ENCODE measurements at regions not wholly inside any gene's neighbourhood (a gene's known extent, or its start where the extent isn't known, plus 50 kb on each side); places are given as distances from the start of the nearest gene placed in this dataset.

DNA sequence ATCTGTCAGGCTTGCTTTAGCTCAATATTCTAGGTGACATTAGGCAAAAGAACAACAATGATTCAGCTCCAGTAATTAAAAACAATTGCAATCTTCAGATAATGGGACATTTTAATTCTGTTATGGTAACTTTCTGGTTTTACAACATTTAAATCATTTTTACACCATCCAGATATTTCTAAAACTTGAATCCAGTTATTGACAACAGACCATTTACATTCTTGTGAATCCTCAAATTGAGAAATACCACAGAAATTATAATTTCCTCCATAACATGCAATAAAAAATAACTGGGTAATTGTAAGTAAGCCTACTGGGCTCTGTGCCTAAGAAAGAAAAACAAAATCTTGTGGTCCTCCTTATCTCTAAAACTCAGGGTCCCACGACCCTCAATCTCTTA, 195.0 kb upstream of the S100G start:
- no peak for DNase-seq (ENCODE audit: extremely low read depth in 1 of 4, low spot score in 3 of 4)
- Histone ChIP-seq H3K27me3 (ENCODE audit: control insufficient read depth in 2 of 2, insufficient read depth in 2 of 2, low read length in 2 of 2) (no peaks in the 10 kb centered on the region; a peak in 1 of 5 replicates), H3K79me2 (ENCODE audit: control insufficient read depth, insufficient read depth, low read length) (no peaks in the 10 kb centered on the region), H3K9me1 (ENCODE audit: control insufficient read depth, insufficient read depth, low read length) (no peaks in the 10 kb centered on the region), H3K4me2 (ENCODE audit: insufficient read depth, low read length) (no peak overlapping the region), H2AFZ (ENCODE audit: low read depth, low read length) (no peak overlapping the region), H3K9me3 (replicated peaks; ENCODE audit: control insufficient read depth, insufficient read depth, low read depth, low read length) (no peaks in the 10 kb centered on the region), H3K9ac (ENCODE audit: insufficient read depth in 1 of 2, low read depth in 2 of 2, low read length in 2 of 2) (no peak overlapping the region), H3K27ac (ENCODE audit: extremely low read depth, low read depth, low read length) (no peak overlapping the region), H3K4me3 (no peak overlapping the region), H4K20me1 (replicated peaks; ENCODE audit: control insufficient read depth, insufficient read depth, low read length) (no peaks in the 10 kb centered on the region), H3K36me3 (ENCODE audit: control insufficient read depth, insufficient read depth, low read length) (no peaks in the 10 kb centered on the region), H3K4me1 (replicated peaks in 1 of 2; ENCODE audit: control insufficient read depth in 2 of 2, insufficient read depth in 2 of 2, low read length in 2 of 2) (no peaks in the 10 kb centered on the region; a peak in 1 of 5 replicates)
- CTCF ChIA-PET (ENCODE audit: low intra/inter-chr PET ratio): no interaction called here
- POLR2A ChIA-PET: no interaction called here
- no peak for FAIRE-seq
- no peak for ATAC-seq
- 0% methylated on average over 1 of the region's 1 CpG for WGBS (ENCODE audit: insufficient coverage, low coverage, missing lambda C conversion rate)
- in situ Hi-C loops (cut with MboI) (no loop called here), intact Hi-C loops (cut with micrococcal nuclease) (no loop called here)
- BruUV-seq (replicated peaks): no TSS peak
- TF ChIP-seq, protein P1, sequence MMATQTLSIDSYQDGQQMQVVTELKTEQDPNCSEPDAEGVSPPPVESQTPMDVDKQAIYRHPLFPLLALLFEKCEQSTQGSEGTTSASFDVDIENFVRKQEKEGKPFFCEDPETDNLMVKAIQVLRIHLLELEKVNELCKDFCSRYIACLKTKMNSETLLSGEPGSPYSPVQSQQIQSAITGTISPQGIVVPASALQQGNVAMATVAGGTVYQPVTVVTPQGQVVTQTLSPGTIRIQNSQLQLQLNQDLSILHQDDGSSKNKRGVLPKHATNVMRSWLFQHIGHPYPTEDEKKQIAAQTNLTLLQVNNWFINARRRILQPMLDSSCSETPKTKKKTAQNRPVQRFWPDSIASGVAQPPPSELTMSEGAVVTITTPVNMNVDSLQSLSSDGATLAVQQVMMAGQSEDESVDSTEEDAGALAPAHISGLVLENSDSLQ (IDR thresholded peaks at IDR 0.05): no peak
- no peak for TF ChIP-seq YY1 (IDR thresholded peaks at IDR 0.05; ENCODE audit: borderline replicate concordance in 1 of 3, control insufficient read depth in 1 of 3, extremely low read depth in 1 of 3, insufficient read depth in 3 of 3, insufficient read length in 1 of 3, insufficient replicate concordance in 2 of 3, low read depth in 1 of 3, low read length in 2 of 3)
- no peak for TF ChIP-seq ZZZ3 (IDR thresholded peaks at IDR 0.05)
- TF ChIP-seq ESRRB (CRISPR knock-in tag; IDR thresholded peaks at IDR 0.05; ENCODE audit: borderline replicate concordance): no peak
- no peak for TF ChIP-seq ILF3 (IDR thresholded peaks at IDR 0.05; ENCODE audit: borderline replicate concordance)
- TF ChIP-seq SMC3 (conservative IDR thresholded peaks at IDR 0.05; ENCODE audit: insufficient read depth, low read depth, low read length): no peak
- TF ChIP-seq SIX5 (IDR thresholded peaks at IDR 0.05; ENCODE audit: borderline replicate concordance in 1 of 2, insufficient read depth in 1 of 2, low read depth in 1 of 2, low read length in 2 of 2): no peak
- TF ChIP-seq ZNF764 (CRISPR knock-in tag; IDR thresholded peaks at IDR 0.05; ENCODE audit: low read depth): no peak
- TF ChIP-seq ETS2 (tag; IDR thresholded peaks at IDR 0.05; ENCODE audit: borderline replicate concordance, poor library complexity, severe bottlenecking): no peak
- no peak for TF ChIP-seq POLR2H (tag; IDR thresholded peaks at IDR 0.05; ENCODE audit: low read depth)
- no peak for TF ChIP-seq FOXK2 (conservative IDR thresholded peaks at IDR 0.05 in 1 of 2, IDR thresholded peaks at IDR 0.05 in 1 of 2; ENCODE audit: low read depth in 2 of 2)
- TF ChIP-seq, protein P2, sequence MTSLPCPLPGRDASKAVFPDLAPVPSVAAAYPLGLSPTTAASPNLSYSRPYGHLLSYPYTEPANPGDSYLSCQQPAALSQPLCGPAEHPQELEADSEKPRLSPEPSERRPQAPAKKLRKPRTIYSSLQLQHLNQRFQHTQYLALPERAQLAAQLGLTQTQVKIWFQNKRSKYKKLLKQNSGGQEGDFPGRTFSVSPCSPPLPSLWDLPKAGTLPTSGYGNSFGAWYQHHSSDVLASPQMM (CRISPR knock-in tag; IDR thresholded peaks at IDR 0.05): no peak
- TF ChIP-seq, protein P3, sequence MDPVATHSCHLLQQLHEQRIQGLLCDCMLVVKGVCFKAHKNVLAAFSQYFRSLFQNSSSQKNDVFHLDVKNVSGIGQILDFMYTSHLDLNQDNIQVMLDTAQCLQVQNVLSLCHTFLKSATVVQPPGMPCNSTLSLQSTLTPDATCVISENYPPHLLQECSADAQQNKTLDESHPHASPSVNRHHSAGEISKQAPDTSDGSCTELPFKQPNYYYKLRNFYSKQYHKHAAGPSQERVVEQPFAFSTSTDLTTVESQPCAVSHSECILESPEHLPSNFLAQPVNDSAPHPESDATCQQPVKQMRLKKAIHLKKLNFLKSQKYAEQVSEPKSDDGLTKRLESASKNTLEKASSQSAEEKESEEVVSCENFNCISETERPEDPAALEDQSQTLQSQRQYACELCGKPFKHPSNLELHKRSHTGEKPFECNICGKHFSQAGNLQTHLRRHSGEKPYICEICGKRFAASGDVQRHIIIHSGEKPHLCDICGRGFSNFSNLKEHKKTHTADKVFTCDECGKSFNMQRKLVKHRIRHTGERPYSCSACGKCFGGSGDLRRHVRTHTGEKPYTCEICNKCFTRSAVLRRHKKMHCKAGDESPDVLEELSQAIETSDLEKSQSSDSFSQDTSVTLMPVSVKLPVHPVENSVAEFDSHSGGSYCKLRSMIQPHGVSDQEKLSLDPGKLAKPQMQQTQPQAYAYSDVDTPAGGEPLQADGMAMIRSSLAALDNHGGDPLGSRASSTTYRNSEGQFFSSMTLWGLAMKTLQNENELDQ (CRISPR knock-in tag; IDR thresholded peaks at IDR 0.05; ENCODE audit: borderline replicate concordance): no peak
- no peak for TF ChIP-seq BCOR (IDR thresholded peaks at IDR 0.05)
- no peak for TF ChIP-seq GATA2 (CRISPR knock-in tag; IDR thresholded peaks at IDR 0.05)
- TF ChIP-seq ATF1 (CRISPR knock-in tag; IDR thresholded peaks at IDR 0.05): no peak
- no peak for TF ChIP-seq ATF1 (tag; IDR thresholded peaks at IDR 0.05)
- TF ChIP-seq E2F3 (CRISPR knock-in tag; IDR thresholded peaks at IDR 0.05): no peak
- TF ChIP-seq, protein P4, sequence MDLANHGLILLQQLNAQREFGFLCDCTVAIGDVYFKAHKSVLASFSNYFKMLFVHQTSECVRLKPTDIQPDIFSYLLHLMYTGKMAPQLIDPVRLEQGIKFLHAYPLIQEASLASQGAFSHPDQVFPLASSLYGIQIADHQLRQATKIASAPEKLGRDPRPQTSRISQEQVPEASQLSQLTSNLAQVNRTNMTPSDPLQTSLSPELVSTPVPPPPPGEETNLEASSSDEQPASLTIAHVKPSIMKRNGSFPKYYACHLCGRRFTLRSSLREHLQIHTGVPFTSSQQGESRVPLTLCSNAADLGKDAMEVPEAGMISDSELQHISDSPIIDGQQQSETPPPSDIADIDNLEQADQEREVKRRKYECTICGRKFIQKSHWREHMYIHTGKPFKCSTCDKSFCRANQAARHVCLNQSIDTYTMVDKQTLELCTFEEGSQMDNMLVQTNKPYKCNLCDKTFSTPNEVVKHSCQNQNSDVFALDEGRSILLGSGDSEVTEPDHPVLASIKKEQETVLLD (IDR thresholded peaks at IDR 0.05): no peak
